C4-2B (cell line): ENCODE measurements at regions not wholly inside any gene's neighbourhood (a gene's known extent, or its start where the extent isn't known, plus 50 kb on each side); places are given as distances from the start of the nearest gene placed in this dataset.
A peak's percentile ranks its signal among the peaks of the same experiment; 100 is the strongest.
"Not testable (repeated sequence)": the region's sequence is repeated elsewhere in the genome, so short reads cannot be mapped to it uniquely, and the experiment has no call there.

Experiments
- H3K27ac ChIP-seq: fragments of 450-650 bp; 2 replicates; pipeline ENCODE4 v1.5.1; 2017
- ZFX ChIP-seq: fragments of 450-650 bp; IDR thresholded peaks from 2 replicates; pipeline ENCODE4 v1.6.1; 2017
- TF ChIP-seq, protein P1 (sequence below): fragments of 450-650 bp; conservative IDR thresholded peaks from 2 replicates; pipeline ENCODE4 v1.5.1; 2017; ENCODE audit warnings: mild to moderate bottlenecking

DNA sequence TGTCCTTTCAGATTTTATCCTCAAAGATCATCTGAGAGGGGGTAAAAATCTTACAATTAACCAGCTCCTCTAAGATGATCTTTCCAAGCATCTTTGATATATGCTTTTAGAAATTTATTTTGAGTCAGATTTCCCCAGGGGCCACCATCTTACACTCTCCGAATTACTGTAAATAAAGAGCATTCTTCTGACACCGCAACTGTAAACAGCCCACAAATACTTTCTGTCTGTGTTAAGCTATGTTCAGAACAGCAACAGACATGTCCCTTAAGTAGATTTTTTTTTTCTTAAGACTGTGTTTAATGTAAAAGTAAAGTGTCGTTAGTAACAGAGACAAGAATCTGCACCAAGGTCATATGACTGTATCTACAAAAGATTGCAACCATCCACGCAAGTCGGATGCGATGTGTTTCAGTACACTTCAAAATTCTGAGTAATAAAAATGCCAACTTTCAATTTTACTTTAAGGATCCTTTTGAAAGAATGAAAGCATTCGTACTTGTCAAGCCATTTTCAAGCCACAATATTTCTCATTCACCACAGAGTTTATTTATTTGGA, 159.0 kb upstream of the KCNH8 start:
- no peak for TF ChIP-seq ZFX
- TF ChIP-seq, protein P1, sequence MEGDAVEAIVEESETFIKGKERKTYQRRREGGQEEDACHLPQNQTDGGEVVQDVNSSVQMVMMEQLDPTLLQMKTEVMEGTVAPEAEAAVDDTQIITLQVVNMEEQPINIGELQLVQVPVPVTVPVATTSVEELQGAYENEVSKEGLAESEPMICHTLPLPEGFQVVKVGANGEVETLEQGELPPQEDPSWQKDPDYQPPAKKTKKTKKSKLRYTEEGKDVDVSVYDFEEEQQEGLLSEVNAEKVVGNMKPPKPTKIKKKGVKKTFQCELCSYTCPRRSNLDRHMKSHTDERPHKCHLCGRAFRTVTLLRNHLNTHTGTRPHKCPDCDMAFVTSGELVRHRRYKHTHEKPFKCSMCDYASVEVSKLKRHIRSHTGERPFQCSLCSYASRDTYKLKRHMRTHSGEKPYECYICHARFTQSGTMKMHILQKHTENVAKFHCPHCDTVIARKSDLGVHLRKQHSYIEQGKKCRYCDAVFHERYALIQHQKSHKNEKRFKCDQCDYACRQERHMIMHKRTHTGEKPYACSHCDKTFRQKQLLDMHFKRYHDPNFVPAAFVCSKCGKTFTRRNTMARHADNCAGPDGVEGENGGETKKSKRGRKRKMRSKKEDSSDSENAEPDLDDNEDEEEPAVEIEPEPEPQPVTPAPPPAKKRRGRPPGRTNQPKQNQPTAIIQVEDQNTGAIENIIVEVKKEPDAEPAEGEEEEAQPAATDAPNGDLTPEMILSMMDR = no peak
- H3K27ac ChIP-seq = no peak overlapping the region

DNA sequence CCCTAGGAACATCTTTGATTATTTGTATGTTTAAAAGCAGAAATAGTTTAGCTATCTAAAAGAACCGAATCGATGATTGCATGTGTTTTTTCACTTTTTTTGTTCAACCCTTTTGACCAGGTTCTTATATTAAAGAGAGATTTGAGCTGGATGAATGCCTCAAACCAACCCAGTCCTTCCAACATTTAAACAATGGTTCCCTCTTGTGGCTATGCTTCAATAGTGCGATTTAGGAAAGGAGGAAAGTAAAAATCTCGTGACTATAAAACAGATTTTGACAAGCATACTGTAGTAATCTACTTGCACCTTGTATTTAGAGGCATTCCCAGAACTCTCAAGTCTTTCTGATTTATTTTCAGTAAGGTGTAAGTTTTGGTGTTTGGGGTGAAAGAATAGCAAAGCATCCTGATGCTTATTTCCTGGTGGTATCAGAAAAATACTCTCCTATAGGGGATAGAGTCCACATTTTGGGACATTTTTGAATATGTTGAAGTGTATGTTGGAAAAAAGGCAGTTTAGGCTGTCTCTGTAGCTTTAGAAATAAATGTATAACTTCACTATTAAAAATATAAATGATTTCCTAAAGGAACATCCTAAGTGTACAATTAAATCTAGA, 159.6 kb upstream of the KCNH8 start:
- H3K27ac ChIP-seq = no peak overlapping the region
- no peak for TF ChIP-seq ZFX
- TF ChIP-seq, protein P1 = peak; percentile 64

DNA sequence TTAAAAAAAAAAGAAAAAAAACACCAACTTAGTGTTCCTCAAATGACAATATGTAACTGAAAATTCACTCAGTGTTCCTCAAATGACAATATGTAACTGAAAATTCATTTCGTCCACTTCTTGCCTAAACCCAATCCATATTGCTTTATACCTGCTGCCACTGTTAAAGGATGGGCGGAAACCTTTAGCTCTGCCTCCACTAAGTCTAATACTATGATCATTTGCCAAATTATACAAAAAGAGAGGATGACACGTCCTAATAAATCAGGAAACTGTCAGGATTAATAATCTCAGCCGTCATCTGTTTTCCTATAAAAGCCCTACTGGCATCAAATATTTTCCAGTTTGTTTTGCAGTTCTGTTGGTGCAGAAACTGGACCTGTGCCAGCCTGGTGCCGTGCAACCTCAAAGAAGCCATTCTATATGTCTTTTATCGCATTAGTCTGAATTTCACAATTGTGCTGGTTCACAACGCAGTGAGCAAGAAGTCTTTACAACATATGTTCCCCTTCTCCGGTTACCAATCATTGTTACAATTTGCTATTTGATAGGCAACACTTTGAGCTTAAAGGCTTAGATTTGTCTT, 160.4 kb upstream of the KCNH8 start:
- TF ChIP-seq, protein P1 = no peak
- TF ChIP-seq ZFX = no peak
- H3K27ac ChIP-seq = no peak overlapping the region

DNA sequence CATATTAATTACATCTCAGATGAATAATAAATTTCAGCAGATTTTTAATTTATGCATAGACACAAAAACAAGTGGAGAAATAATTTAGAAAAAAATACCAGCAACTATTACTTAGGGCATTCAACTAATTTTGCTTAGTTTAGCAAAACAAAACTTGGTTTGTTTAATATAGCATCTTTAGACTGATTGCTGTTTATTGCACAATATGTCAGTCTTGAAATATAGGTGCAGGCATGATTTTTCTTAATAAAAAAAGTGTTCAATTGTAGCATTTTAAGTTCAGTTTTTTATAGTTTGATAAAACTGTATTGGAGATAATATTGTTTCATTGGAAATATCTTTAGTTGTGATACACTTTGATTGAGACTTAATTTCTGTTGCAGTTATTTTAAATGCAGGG, 161.2 kb upstream of the KCNH8 start:
- no peak for TF ChIP-seq ZFX
- TF ChIP-seq, protein P1 = no peak
- no peak overlapping the region for H3K27ac ChIP-seq

DNA sequence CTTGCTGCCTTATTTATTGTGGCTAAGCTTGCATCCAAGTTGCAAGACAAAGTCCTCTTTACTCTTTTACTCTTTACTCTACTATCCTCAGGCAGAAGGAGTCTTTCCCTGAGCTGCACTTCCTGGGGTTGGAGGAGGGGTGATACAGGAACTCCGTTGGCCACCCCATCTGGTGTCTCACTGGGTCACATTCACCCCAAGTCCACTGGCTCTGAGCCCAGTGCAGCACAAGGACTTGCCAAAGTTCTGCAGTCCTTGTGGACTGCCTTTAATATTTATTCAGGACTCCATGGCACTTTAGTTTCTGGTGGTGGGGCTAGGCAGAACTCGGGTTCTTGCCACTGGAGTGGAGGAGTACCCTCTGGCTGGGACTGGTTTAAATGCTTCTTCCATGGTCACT, 165.4 kb upstream of the KCNH8 start:
- TF ChIP-seq ZFX = no peak
- TF ChIP-seq, protein P1 = no peak
- H3K27ac ChIP-seq = no peak overlapping the region

DNA sequence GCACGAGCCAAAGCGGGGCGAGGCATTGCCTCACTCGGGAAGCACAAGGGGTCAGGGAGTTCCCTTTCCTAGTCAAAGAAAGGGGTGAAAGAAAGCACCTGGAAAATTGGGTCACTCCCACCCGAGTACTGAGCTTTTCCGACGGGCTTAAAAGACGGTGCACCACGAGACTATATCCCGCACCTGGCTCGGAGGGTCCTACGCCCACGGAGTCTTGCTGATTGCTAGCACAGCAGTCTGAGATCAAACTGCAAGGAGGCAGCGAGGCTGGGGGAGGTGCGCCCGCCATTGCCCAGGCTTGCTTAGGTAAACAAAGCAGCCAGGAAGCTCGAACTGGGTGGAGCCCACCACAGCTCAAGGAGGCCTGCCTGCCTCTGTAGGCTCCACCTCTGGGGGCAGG, 172.2 kb upstream of the KCNH8 start:
- H3K27ac ChIP-seq = not testable (repeated sequence)

DNA sequence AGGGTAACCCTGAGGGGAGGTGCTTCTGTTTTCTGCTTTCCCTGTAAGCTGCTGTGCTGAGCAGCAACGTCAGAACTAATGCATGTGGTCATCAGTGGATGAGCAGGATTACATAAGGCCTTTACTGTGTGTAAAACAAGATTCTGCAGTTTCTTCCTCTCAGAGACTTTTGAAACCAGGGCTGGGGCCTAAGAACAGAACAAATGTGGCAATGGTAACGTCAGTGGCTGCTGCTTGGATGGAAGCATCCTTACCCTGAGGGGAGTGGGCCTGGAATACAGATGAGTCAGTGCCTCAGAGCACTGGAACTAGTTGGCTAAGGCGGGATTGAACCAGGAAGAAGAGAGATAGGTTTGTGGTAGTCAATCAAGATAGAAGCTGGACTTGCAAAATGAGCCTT, 180.2 kb upstream of the KCNH8 start:
- H3K27ac ChIP-seq = no peak overlapping the region
- TF ChIP-seq ZFX = no peak
- TF ChIP-seq, protein P1 = no peak

DNA sequence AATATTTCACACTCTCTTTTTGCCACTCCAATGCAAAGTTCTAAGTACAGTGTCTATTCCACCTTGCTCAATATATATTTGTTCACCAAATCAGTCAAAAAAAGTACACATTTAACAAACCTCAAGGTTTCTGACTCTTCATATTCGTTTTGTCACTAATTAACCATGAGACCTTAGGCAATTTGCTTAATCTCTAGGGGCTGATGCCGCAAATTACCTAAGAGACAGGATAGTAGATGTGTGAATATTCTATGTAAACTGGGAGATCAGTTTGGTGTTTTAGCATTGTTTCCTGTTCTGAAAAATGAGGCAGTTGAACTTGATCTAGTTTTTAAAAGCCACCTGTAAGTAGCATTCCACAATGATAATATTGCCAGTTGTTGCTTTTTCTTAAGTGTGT, 182.5 kb upstream of the KCNH8 start:
- TF ChIP-seq ZFX = no peak
- TF ChIP-seq, protein P1 = no peak
- no peak overlapping the region for H3K27ac ChIP-seq
